ENCODE measurements at regions not wholly inside any gene's neighbourhood (a gene's known extent, or its start where the extent isn't known, plus 50 kb on each side); places are given as distances from the start of the nearest gene placed in this dataset.

- no peaks in the 10 kb centered on the region for H3K4me1 ChIP-seq (ENCODE audit: control insufficient read depth in 2 of 2, insufficient read depth in 2 of 2, low read length in 1 of 2)
- H3K4me3 ChIP-seq (ENCODE audit: low read depth in 1 of 2, low read length in 2 of 2): no peak overlapping the region
- no peaks in the 10 kb centered on the region for H3K27me3 ChIP-seq (ENCODE audit: control insufficient read depth in 1 of 2, insufficient read depth in 2 of 2, low read length in 2 of 2)
- H3K36me3 ChIP-seq (ENCODE audit: control insufficient read depth in 2 of 2, insufficient read depth in 2 of 2, low read length in 1 of 2): no peaks in the 10 kb centered on the region
- H3K27ac ChIP-seq (ENCODE audit: low read depth in 2 of 2, low read length in 1 of 2): no peak overlapping the region
- H3K9me3 ChIP-seq (ENCODE audit: control insufficient read depth in 2 of 2, insufficient read depth in 1 of 2, low read depth in 1 of 2, low read length in 1 of 2): no peaks in the 10 kb centered on the region
- WGBS, 2 donors: 55 to 69% methylated on average over 22 of the region's 22 CpGs
Measured at GRCh38 chr10:8296090-8296733, 241.7 kb downstream of the GATA3 start.

- Histone ChIP-seq H3K27ac (ENCODE audit: low read depth in 2 of 2, low read length in 1 of 2) (no peak overlapping the region), H3K4me1 (ENCODE audit: control insufficient read depth in 2 of 2, insufficient read depth in 2 of 2, low read length in 1 of 2) (no peaks in the 10 kb centered on the region), H3K27me3 (ENCODE audit: control insufficient read depth in 1 of 2, insufficient read depth in 2 of 2, low read length in 2 of 2) (no peaks in the 10 kb centered on the region), H3K9me3 (ENCODE audit: control insufficient read depth in 2 of 2, insufficient read depth in 1 of 2, low read depth in 1 of 2, low read length in 1 of 2) (no peaks in the 10 kb centered on the region), H3K36me3 (ENCODE audit: control insufficient read depth in 2 of 2, insufficient read depth in 2 of 2, low read length in 1 of 2) (no peaks in the 10 kb centered on the region), H3K4me3 (ENCODE audit: low read depth in 1 of 2, low read length in 2 of 2) (no peak overlapping the region)
- 92 to 96% methylated on average over 2 of the region's 2 CpGs for WGBS, 2 donors
Measured at GRCh38 chr10:8296734-8297101, 242.2 kb downstream of the GATA3 start.

GRCh38 chr10:8297107-8297506, 242.6 kb downstream of the GATA3 start:
- H3K27ac ChIP-seq (ENCODE audit: low read depth in 2 of 2, low read length in 1 of 2): no peak overlapping the region
- WGBS, 2 donors: 80 to 89% methylated on average over 2 of the region's 2 CpGs
- H3K27me3 ChIP-seq (ENCODE audit: control insufficient read depth in 1 of 2, insufficient read depth in 2 of 2, low read length in 2 of 2): no peaks in the 10 kb centered on the region
- H3K36me3 ChIP-seq (ENCODE audit: control insufficient read depth in 2 of 2, insufficient read depth in 2 of 2, low read length in 1 of 2): no peaks in the 10 kb centered on the region
- H3K9me3 ChIP-seq (ENCODE audit: control insufficient read depth in 2 of 2, insufficient read depth in 1 of 2, low read depth in 1 of 2, low read length in 1 of 2): no peaks in the 10 kb centered on the region
- H3K4me3 ChIP-seq (ENCODE audit: low read depth in 1 of 2, low read length in 2 of 2): no peak overlapping the region
- no peaks in the 10 kb centered on the region for H3K4me1 ChIP-seq (ENCODE audit: control insufficient read depth in 2 of 2, insufficient read depth in 2 of 2, low read length in 1 of 2)

- no peak overlapping the region for H3K4me3 ChIP-seq (ENCODE audit: low read depth in 1 of 2, low read length in 2 of 2)
- WGBS, 2 donors: 38 to 56% methylated on average over 1 of the region's 1 CpG
- no peaks in the 10 kb centered on the region for H3K9me3 ChIP-seq (ENCODE audit: control insufficient read depth in 2 of 2, insufficient read depth in 1 of 2, low read depth in 1 of 2, low read length in 1 of 2)
- H3K4me1 ChIP-seq (ENCODE audit: control insufficient read depth in 2 of 2, insufficient read depth in 2 of 2, low read length in 1 of 2): no peaks in the 10 kb centered on the region
- H3K27me3 ChIP-seq (ENCODE audit: control insufficient read depth in 1 of 2, insufficient read depth in 2 of 2, low read length in 2 of 2): no peaks in the 10 kb centered on the region
- H3K27ac ChIP-seq (ENCODE audit: low read depth in 2 of 2, low read length in 1 of 2): no peak overlapping the region
- H3K36me3 ChIP-seq (ENCODE audit: control insufficient read depth in 2 of 2, insufficient read depth in 2 of 2, low read length in 1 of 2): no peaks in the 10 kb centered on the region
Measured at GRCh38 chr10:8297959-8298358, 243.5 kb downstream of the GATA3 start.

GRCh38 chr10:8298896-8299570, 244.5 kb downstream of the GATA3 start:
- no peaks in the 10 kb centered on the region for H3K4me1 ChIP-seq (ENCODE audit: control insufficient read depth in 2 of 2, insufficient read depth in 2 of 2, low read length in 1 of 2)
- H3K9me3 ChIP-seq (ENCODE audit: control insufficient read depth in 2 of 2, insufficient read depth in 1 of 2, low read depth in 1 of 2, low read length in 1 of 2): no peaks in the 10 kb centered on the region
- no peaks in the 10 kb centered on the region for H3K27me3 ChIP-seq (ENCODE audit: control insufficient read depth in 1 of 2, insufficient read depth in 2 of 2, low read length in 2 of 2)
- whole genome bisulfite sequencing, 2 donors: 51 to 62% methylated on average over 16 of the region's 16 CpGs
- no peak overlapping the region for H3K4me3 ChIP-seq (ENCODE audit: low read depth in 1 of 2, low read length in 2 of 2)
- H3K27ac ChIP-seq (ENCODE audit: low read depth in 2 of 2, low read length in 1 of 2): no peak overlapping the region
- no peaks in the 10 kb centered on the region for H3K36me3 ChIP-seq (ENCODE audit: control insufficient read depth in 2 of 2, insufficient read depth in 2 of 2, low read length in 1 of 2)

GRCh38 chr10:8300925-8301324, 246.4 kb downstream of the GATA3 start:
- H3K36me3 ChIP-seq (ENCODE audit: control insufficient read depth in 2 of 2, insufficient read depth in 2 of 2, low read length in 1 of 2): no peaks in the 10 kb centered on the region
- H3K27me3 ChIP-seq (ENCODE audit: control insufficient read depth in 1 of 2, insufficient read depth in 2 of 2, low read length in 2 of 2): no peaks in the 10 kb centered on the region
- no peaks in the 10 kb centered on the region for H3K9me3 ChIP-seq (ENCODE audit: control insufficient read depth in 2 of 2, insufficient read depth in 1 of 2, low read depth in 1 of 2, low read length in 1 of 2)
- 45 to 49% methylated on average over 5 of the region's 5 CpGs for WGBS, 2 donors
- H3K27ac ChIP-seq (ENCODE audit: low read depth in 2 of 2, low read length in 1 of 2): no peak overlapping the region
- no peak overlapping the region for H3K4me3 ChIP-seq (ENCODE audit: low read depth in 1 of 2, low read length in 2 of 2)
- H3K4me1 ChIP-seq (ENCODE audit: control insufficient read depth in 2 of 2, insufficient read depth in 2 of 2, low read length in 1 of 2): no peaks in the 10 kb centered on the region

GRCh38 chr10:8301333-8301732, 246.8 kb downstream of the GATA3 start:
- H3K27ac ChIP-seq (ENCODE audit: low read depth in 2 of 2, low read length in 1 of 2): no peak overlapping the region
- no peaks in the 10 kb centered on the region for H3K36me3 ChIP-seq (ENCODE audit: control insufficient read depth in 2 of 2, insufficient read depth in 2 of 2, low read length in 1 of 2)
- H3K4me1 ChIP-seq (ENCODE audit: control insufficient read depth in 2 of 2, insufficient read depth in 2 of 2, low read length in 1 of 2): no peaks in the 10 kb centered on the region
- WGBS, 2 donors: 53 to 55% methylated on average over 2 of the region's 2 CpGs
- H3K4me3 ChIP-seq (ENCODE audit: low read depth in 1 of 2, low read length in 2 of 2): no peak overlapping the region
- no peaks in the 10 kb centered on the region for H3K27me3 ChIP-seq (ENCODE audit: control insufficient read depth in 1 of 2, insufficient read depth in 2 of 2, low read length in 2 of 2)
- H3K9me3 ChIP-seq (ENCODE audit: control insufficient read depth in 2 of 2, insufficient read depth in 1 of 2, low read depth in 1 of 2, low read length in 1 of 2): no peaks in the 10 kb centered on the region

- no peak overlapping the region for H3K4me3 ChIP-seq (ENCODE audit: low read depth in 1 of 2, low read length in 2 of 2)
- no peaks in the 10 kb centered on the region for H3K36me3 ChIP-seq (ENCODE audit: control insufficient read depth in 2 of 2, insufficient read depth in 2 of 2, low read length in 1 of 2)
- no peaks in the 10 kb centered on the region for H3K4me1 ChIP-seq (ENCODE audit: control insufficient read depth in 2 of 2, insufficient read depth in 2 of 2, low read length in 1 of 2)
- H3K27ac ChIP-seq (ENCODE audit: low read depth in 2 of 2, low read length in 1 of 2): no peak overlapping the region
- no peaks in the 10 kb centered on the region for H3K9me3 ChIP-seq (ENCODE audit: control insufficient read depth in 2 of 2, insufficient read depth in 1 of 2, low read depth in 1 of 2, low read length in 1 of 2)
- 53 to 62% methylated on average over 4 of the region's 4 CpGs for WGBS, 2 donors
- H3K27me3 ChIP-seq (ENCODE audit: control insufficient read depth in 1 of 2, insufficient read depth in 2 of 2, low read length in 2 of 2): no peaks in the 10 kb centered on the region
Measured at GRCh38 chr10:8301831-8302230, 247.3 kb downstream of the GATA3 start.

- H3K4me3 ChIP-seq (ENCODE audit: low read depth in 1 of 2, low read length in 2 of 2): no peak overlapping the region
- H3K27me3 ChIP-seq (ENCODE audit: control insufficient read depth in 1 of 2, insufficient read depth in 2 of 2, low read length in 2 of 2): no peaks in the 10 kb centered on the region
- H3K9me3 ChIP-seq (ENCODE audit: control insufficient read depth in 2 of 2, insufficient read depth in 1 of 2, low read depth in 1 of 2, low read length in 1 of 2): no peaks in the 10 kb centered on the region
- no peak overlapping the region for H3K27ac ChIP-seq (ENCODE audit: low read depth in 2 of 2, low read length in 1 of 2)
- no peaks in the 10 kb centered on the region for H3K36me3 ChIP-seq (ENCODE audit: control insufficient read depth in 2 of 2, insufficient read depth in 2 of 2, low read length in 1 of 2)
- WGBS, 2 donors: 53 to 55% methylated on average over 6 of the region's 6 CpGs
- H3K4me1 ChIP-seq (ENCODE audit: control insufficient read depth in 2 of 2, insufficient read depth in 2 of 2, low read length in 1 of 2): no peaks in the 10 kb centered on the region
Measured at GRCh38 chr10:8302565-8302964, 248.1 kb downstream of the GATA3 start.

GRCh38 chr10:8304861-8305260, 250.4 kb downstream of the GATA3 start:
- Histone ChIP-seq H3K4me3 (ENCODE audit: low read depth in 1 of 2, low read length in 2 of 2) (no peak overlapping the region), H3K9me3 (ENCODE audit: control insufficient read depth in 2 of 2, insufficient read depth in 1 of 2, low read depth in 1 of 2, low read length in 1 of 2) (no peaks in the 10 kb centered on the region), H3K27me3 (ENCODE audit: control insufficient read depth in 1 of 2, insufficient read depth in 2 of 2, low read length in 2 of 2) (no peaks in the 10 kb centered on the region), H3K36me3 (ENCODE audit: control insufficient read depth in 2 of 2, insufficient read depth in 2 of 2, low read length in 1 of 2) (no peaks in the 10 kb centered on the region), H3K27ac (ENCODE audit: low read depth in 2 of 2, low read length in 1 of 2) (no peak overlapping the region), H3K4me1 (ENCODE audit: control insufficient read depth in 2 of 2, insufficient read depth in 2 of 2, low read length in 1 of 2) (no peaks in the 10 kb centered on the region)
- 91 to 96% methylated on average over 10 of the region's 10 CpGs for WGBS, 2 donors

All from esophagus (tissue), 2 donors.